ENCODE measurements at regions not wholly inside any gene's neighbourhood (a gene's known extent, or its start where the extent isn't known, plus 50 kb on each side); places are given as distances from the start of the nearest gene placed in this dataset.

GRCh38 chr7:69162931-69163670 lies 435.2 kb upstream of the AUTS2 start:
- Histone ChIP-seq H3K36me3 (ENCODE audit: low read depth, low read length) (no peaks in the 10 kb centered on the region), H3K9ac (ENCODE audit: low read length) (no peak overlapping the region), H3K27me3 (ENCODE audit: low read length) (no peaks in the 10 kb centered on the region), H3K27ac (ENCODE audit: low read length) (no peak overlapping the region), H3K4me3 (ENCODE audit: low read length) (no peak overlapping the region), H3K4me1 (ENCODE audit: insufficient read depth, low read length) (no peaks in the 10 kb centered on the region), H3K79me2 (ENCODE audit: low read length) (no peaks in the 10 kb centered on the region), H3K9me3 (ENCODE audit: low read length) (no peaks in the 10 kb centered on the region), H3F3A (ENCODE audit: low read length, unreplicated experiment) (no peaks in the 10 kb centered on the region), H2AFZ (ENCODE audit: low read length) (no peak overlapping the region), H3K9me2 (replicated peaks; ENCODE audit: low read length) (no peaks in the 10 kb centered on the region), H4K20me1 (ENCODE audit: low read length) (no peaks in the 10 kb centered on the region), H3K4me2 (ENCODE audit: low read length) (no peak overlapping the region)
- ATAC-seq, result no peak
- DNase-seq, result no peak
- BruUV-seq (replicated peaks), result no TSS peak
- ChIA-PET POLR2A (ENCODE audit: unreplicated experiment) (no interaction called here), CTCF (no interaction called here)
- TF ChIP-seq EZH2 (IDR thresholded peaks at IDR 0.05; ENCODE audit: low read length, unreplicated experiment) (no peak), EZH2phosphoT487 (IDR thresholded peaks at IDR 0.05; ENCODE audit: borderline replicate concordance, low read length) (no peak)
- TF ChIP-seq, protein P1, sequence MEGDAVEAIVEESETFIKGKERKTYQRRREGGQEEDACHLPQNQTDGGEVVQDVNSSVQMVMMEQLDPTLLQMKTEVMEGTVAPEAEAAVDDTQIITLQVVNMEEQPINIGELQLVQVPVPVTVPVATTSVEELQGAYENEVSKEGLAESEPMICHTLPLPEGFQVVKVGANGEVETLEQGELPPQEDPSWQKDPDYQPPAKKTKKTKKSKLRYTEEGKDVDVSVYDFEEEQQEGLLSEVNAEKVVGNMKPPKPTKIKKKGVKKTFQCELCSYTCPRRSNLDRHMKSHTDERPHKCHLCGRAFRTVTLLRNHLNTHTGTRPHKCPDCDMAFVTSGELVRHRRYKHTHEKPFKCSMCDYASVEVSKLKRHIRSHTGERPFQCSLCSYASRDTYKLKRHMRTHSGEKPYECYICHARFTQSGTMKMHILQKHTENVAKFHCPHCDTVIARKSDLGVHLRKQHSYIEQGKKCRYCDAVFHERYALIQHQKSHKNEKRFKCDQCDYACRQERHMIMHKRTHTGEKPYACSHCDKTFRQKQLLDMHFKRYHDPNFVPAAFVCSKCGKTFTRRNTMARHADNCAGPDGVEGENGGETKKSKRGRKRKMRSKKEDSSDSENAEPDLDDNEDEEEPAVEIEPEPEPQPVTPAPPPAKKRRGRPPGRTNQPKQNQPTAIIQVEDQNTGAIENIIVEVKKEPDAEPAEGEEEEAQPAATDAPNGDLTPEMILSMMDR (conservative IDR thresholded peaks at IDR 0.05; ENCODE audit: low read depth, low read length), result no peak
- intact Hi-C loops (cut with micrococcal nuclease), result no loop called here

- Histone ChIP-seq H3K4me1 (ENCODE audit: insufficient read depth, low read length) (no peaks in the 10 kb centered on the region), H3K9me3 (ENCODE audit: low read length) (no peaks in the 10 kb centered on the region), H3K79me2 (ENCODE audit: low read length) (no peaks in the 10 kb centered on the region), H3K27me3 (ENCODE audit: low read length) (no peaks in the 10 kb centered on the region), H2AFZ (ENCODE audit: low read length) (no peak overlapping the region), H3F3A (ENCODE audit: low read length, unreplicated experiment) (no peaks in the 10 kb centered on the region), H3K27ac (ENCODE audit: low read length) (no peak overlapping the region), H3K36me3 (ENCODE audit: low read depth, low read length) (no peaks in the 10 kb centered on the region), H3K9me2 (replicated peaks; ENCODE audit: low read length) (no peaks in the 10 kb centered on the region), H3K4me2 (ENCODE audit: low read length) (no peak overlapping the region), H3K4me3 (ENCODE audit: low read length) (no peak overlapping the region), H4K20me1 (ENCODE audit: low read length) (no peaks in the 10 kb centered on the region), H3K9ac (ENCODE audit: low read length) (no peak overlapping the region)
- BruUV-seq (replicated peaks), result no TSS peak
- DNase-seq (no peak), ATAC-seq (no peak)
- ChIA-PET CTCF (no interaction called here), POLR2A (ENCODE audit: unreplicated experiment) (no interaction called here)
- TF ChIP-seq, protein P1 (conservative IDR thresholded peaks at IDR 0.05; ENCODE audit: low read depth, low read length), result no peak
- no peak for TF ChIP-seq EZH2 (IDR thresholded peaks at IDR 0.05; ENCODE audit: low read length, unreplicated experiment)
- TF ChIP-seq EZH2phosphoT487 (IDR thresholded peaks at IDR 0.05; ENCODE audit: borderline replicate concordance, low read length), result no peak
- intact Hi-C loops (cut with micrococcal nuclease), result no loop called here
Measured at GRCh38 chr7:69166979-69167516, 431.2 kb upstream of the AUTS2 start.

- H3K27ac ChIP-seq (ENCODE audit: low read length), result no peak overlapping the region
- no peaks in the 10 kb centered on the region for H3K9me2 ChIP-seq (replicated peaks; ENCODE audit: low read length)
- H3K79me2 ChIP-seq (ENCODE audit: low read length), result no peaks in the 10 kb centered on the region
- H3K27me3 ChIP-seq (ENCODE audit: low read length), result no peaks in the 10 kb centered on the region
- intact Hi-C loops (cut with micrococcal nuclease), result no loop called here
- H2AFZ ChIP-seq (ENCODE audit: low read length), result no peak overlapping the region
- ATAC-seq (no peak), DNase-seq (no peak)
- no TSS peak for BruUV-seq (replicated peaks)
- H3F3A ChIP-seq (ENCODE audit: low read length, unreplicated experiment), result no peaks in the 10 kb centered on the region
- H3K9me3 ChIP-seq (ENCODE audit: low read length), result no peaks in the 10 kb centered on the region
- no peaks in the 10 kb centered on the region for H3K36me3 ChIP-seq (ENCODE audit: low read depth, low read length)
- ChIA-PET POLR2A (ENCODE audit: unreplicated experiment) (no interaction called here), CTCF (no interaction called here)
- H3K4me3 ChIP-seq (ENCODE audit: low read length), result no peak overlapping the region
- no peaks in the 10 kb centered on the region for H4K20me1 ChIP-seq (ENCODE audit: low read length)
- no peak overlapping the region for H3K9ac ChIP-seq (ENCODE audit: low read length)
- no peak overlapping the region for H3K4me2 ChIP-seq (ENCODE audit: low read length)
- TF ChIP-seq EZH2 (IDR thresholded peaks at IDR 0.05; ENCODE audit: low read length, unreplicated experiment) (no peak), EZH2phosphoT487 (IDR thresholded peaks at IDR 0.05; ENCODE audit: borderline replicate concordance, low read length) (no peak)
- TF ChIP-seq, protein P1 (conservative IDR thresholded peaks at IDR 0.05; ENCODE audit: low read depth, low read length), result no peak
- no peaks in the 10 kb centered on the region for H3K4me1 ChIP-seq (ENCODE audit: insufficient read depth, low read length)
Measured at GRCh38 chr7:69169386-69169785, 428.9 kb upstream of the AUTS2 start.
